GM12878 (cell line): ENCODE measurements at regions not wholly inside any gene's neighbourhood (a gene's known extent, or its start where the extent isn't known, plus 50 kb on each side); places are given as distances from the start of the nearest gene placed in this dataset. TPM values are rescaled to one million over a fixed set of nuclear protein-coding genes. Genes with fewer than 3 reads are reported as not detected.

ENCODE experiments used
- small RNA-seq: library from RNA; depleted of rRNA; stranded (forward); fragments of <200 nt; gene quantifications from one replicate; pipeline ENCODE3, GENCODE V24; 2014

Small RNA genes lying in the stretch of these regions (small RNA-seq; reads per million reads assigned to genes)
- gene AL109941.1 = not detected
